GM23248 (cell line): ENCODE measurements at regions not wholly inside any gene's neighbourhood (a gene's known extent, or its start where the extent isn't known, plus 50 kb on each side); places are given as distances from the start of the nearest gene placed in this dataset.

ENCODE experiments used
- EZH2 ChIP-seq: fragments of 200-600 bp; sonication (generic); IDR thresholded peaks from 2 replicates; pipeline ENCODE4 v1.6.1; 2018; ENCODE audit warnings: antibody characterized with exemption, mild to moderate bottlenecking; ENCODE audit not compliant: insufficient read depth, poor library complexity, severe bottlenecking
- EZH2phosphoT487 ChIP-seq: fragments of 200-600 bp; sonication (generic); IDR thresholded peaks from 2 replicates; pipeline ENCODE4 v1.6.1; 2018; ENCODE audit warnings: antibody characterized with exemption, moderate library complexity, mild to moderate bottlenecking, low read depth; ENCODE audit not compliant: insufficient read depth

- TF ChIP-seq EZH2 = no peak
- no peak for TF ChIP-seq EZH2phosphoT487
These were observed 55.9 kb upstream of the MTAP start for GRCh38 chr9:21746550-21746949.
